ENCODE measurements at regions not wholly inside any gene's neighbourhood (a gene's known extent, or its start where the extent isn't known, plus 50 kb on each side); places are given as distances from the start of the nearest gene placed in this dataset.

DNA sequence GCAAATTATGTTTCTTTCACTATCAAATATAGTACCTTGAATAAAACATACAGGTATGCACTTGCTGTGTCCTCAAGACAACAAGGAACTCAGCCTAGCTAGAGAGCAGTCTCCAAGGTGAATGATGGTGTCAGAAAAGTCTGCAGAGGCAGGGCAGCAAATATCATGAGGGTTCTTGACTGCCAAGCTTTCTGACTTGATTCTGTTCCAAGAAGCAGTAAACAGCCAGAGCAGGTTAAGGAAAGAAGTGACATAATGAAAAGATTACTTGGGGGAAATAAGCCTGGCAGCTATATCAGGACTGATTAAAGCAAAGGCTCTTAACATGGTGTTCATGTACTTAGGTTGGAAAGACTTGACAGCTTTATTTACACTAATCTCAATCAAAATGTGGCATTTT, 192.2 kb upstream of the GADL1 start:
- Mint-ChIP-seq H3K27ac (ENCODE audit: unreplicated experiment) (no peak overlapping the region), H3K4me1 (ENCODE audit: low read depth, unreplicated experiment) (no peaks in the 10 kb centered on the region), H3K4me3 (ENCODE audit: unreplicated experiment) (no peak overlapping the region), H3K27me3 (ENCODE audit: insufficient read depth, unreplicated experiment) (no peaks in the 10 kb centered on the region), H3K9me3 (ENCODE audit: unreplicated experiment) (no peaks in the 10 kb centered on the region), H3K36me3 (ENCODE audit: insufficient read depth, unreplicated experiment) (peaks cover 6% of the 10 kb centered on the region)
- no TSS peak for BruUV-seq (replicated peaks)
- Histone ChIP-seq H3K4me3 (ENCODE audit: low read depth, low read length) (no peak overlapping the region), H3K27me3 (replicated peaks; ENCODE audit: control insufficient read depth, insufficient read depth, low read length) (no peaks in the 10 kb centered on the region), H3K9me3 (no peaks in the 10 kb centered on the region; the same call in 1 of the 2 replicates), H3K4me1 (no peaks in the 10 kb centered on the region), H3K36me3 (ENCODE audit: control insufficient read depth, insufficient read depth, low read length) (no peaks in the 10 kb centered on the region)
- ChIA-PET CTCF (no interaction called here), POLR2A (no interaction called here)
- intact Hi-C loops (cut with micrococcal nuclease; ENCODE audit: unreplicated experiment): no loop called here
- DNase-seq: no peak
- TF ChIP-seq, protein P1, sequence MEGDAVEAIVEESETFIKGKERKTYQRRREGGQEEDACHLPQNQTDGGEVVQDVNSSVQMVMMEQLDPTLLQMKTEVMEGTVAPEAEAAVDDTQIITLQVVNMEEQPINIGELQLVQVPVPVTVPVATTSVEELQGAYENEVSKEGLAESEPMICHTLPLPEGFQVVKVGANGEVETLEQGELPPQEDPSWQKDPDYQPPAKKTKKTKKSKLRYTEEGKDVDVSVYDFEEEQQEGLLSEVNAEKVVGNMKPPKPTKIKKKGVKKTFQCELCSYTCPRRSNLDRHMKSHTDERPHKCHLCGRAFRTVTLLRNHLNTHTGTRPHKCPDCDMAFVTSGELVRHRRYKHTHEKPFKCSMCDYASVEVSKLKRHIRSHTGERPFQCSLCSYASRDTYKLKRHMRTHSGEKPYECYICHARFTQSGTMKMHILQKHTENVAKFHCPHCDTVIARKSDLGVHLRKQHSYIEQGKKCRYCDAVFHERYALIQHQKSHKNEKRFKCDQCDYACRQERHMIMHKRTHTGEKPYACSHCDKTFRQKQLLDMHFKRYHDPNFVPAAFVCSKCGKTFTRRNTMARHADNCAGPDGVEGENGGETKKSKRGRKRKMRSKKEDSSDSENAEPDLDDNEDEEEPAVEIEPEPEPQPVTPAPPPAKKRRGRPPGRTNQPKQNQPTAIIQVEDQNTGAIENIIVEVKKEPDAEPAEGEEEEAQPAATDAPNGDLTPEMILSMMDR (IDR thresholded peaks at IDR 0.05; ENCODE audit: insufficient read depth in 1 of 2, low read depth in 1 of 2, low read length in 1 of 2, severe bottlenecking in 1 of 2, unreplicated experiment in 1 of 2): no peak

GRCh38 chr3:31091748-31092147, 197.3 kb upstream of the GADL1 start:
- no TSS peak for BruUV-seq (replicated peaks)
- no peak for DNase-seq
- Mint-ChIP-seq H3K4me3 (ENCODE audit: unreplicated experiment) (no peak overlapping the region), H3K9me3 (ENCODE audit: unreplicated experiment) (peaks cover 10% of the 10 kb centered on the region), H3K27ac (ENCODE audit: unreplicated experiment) (no peak overlapping the region), H3K4me1 (ENCODE audit: low read depth, unreplicated experiment) (peaks cover 31% of the 10 kb centered on the region), H3K36me3 (ENCODE audit: insufficient read depth, unreplicated experiment) (peaks cover 8% of the 10 kb centered on the region), H3K27me3 (ENCODE audit: insufficient read depth, unreplicated experiment) (no peaks in the 10 kb centered on the region)
- CTCF ChIA-PET: no interaction called here
- TF ChIP-seq, protein P1 (IDR thresholded peaks at IDR 0.05; ENCODE audit: insufficient read depth in 1 of 2, low read depth in 1 of 2, low read length in 1 of 2, severe bottlenecking in 1 of 2, unreplicated experiment in 1 of 2): no peak
- no peaks in the 10 kb centered on the region for H3K27me3 ChIP-seq (replicated peaks; ENCODE audit: control insufficient read depth, insufficient read depth, low read length)
- H3K4me1 ChIP-seq: peaks cover 34% of the 10 kb centered on the region
- no peaks in the 10 kb centered on the region for H3K36me3 ChIP-seq (ENCODE audit: control insufficient read depth, insufficient read depth, low read length)
- H3K4me3 ChIP-seq (ENCODE audit: low read depth, low read length): no peak overlapping the region
- intact Hi-C loops (cut with micrococcal nuclease; ENCODE audit: unreplicated experiment): loop anchor here (5.0 kb wide), 1 partner anchor 49 kb away; no protein-coding TSS in a partner anchor
- POLR2A ChIA-PET: no interaction called here
- no peaks in the 10 kb centered on the region for H3K9me3 ChIP-seq

DNA sequence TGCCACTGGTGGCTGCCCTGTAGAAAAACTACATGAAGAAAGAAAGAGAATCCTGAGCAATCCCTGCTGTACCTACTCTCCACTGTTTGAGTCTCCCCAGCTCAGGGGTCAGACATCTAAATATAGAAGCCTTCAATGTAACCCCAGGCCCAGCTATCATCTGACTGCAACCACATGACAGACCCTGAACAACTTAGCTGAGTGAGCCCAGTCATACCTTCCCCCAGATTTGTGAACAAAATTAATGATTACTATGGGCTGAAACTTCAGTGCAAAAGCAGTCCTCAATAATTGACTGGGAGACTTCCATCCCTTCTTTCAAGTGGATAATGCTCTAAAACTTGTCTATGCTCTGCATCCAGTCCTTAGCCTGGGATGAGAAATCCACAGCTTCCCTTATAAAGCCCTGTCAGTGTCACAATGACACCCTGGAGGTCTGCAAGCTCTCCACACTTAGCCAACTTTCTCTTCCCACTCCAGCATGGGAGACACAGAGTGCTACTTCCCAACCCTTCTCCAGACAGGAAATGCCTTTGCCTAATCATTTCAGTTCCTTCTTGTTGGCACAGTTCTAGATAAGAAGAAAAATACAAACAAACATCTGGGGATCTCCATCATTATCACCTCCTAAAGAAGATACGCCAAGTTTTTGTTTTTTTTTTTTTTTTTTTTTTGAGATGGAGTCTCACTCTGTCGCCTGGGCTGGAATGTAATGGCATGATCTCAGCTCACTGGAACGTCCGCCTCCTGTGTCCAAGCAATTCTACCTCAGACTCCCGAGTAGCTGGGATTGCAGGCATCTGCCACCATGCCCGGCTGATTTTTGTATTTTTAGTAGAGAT, 198.5 kb upstream of the GADL1 start:
- no TSS peak for BruUV-seq (replicated peaks)
- DNase-seq: no peak
- H3K4me1 Mint-ChIP-seq (ENCODE audit: low read depth, unreplicated experiment): peaks cover 31% of the 10 kb centered on the region
- ChIA-PET POLR2A (no interaction called here), CTCF (interaction anchor here (0.7 kb wide), 1 partner anchor 675 kb away, joined by 3 read pairs; no protein-coding TSS in a partner anchor)
- H3K27me3 Mint-ChIP-seq (ENCODE audit: insufficient read depth, unreplicated experiment): no peaks in the 10 kb centered on the region
- H3K9me3 Mint-ChIP-seq (ENCODE audit: unreplicated experiment): peaks cover 19% of the 10 kb centered on the region
- intact Hi-C loops (cut with micrococcal nuclease; ENCODE audit: unreplicated experiment): loop anchor here (5.0 kb wide), 1 partner anchor 51 kb away; no protein-coding TSS in a partner anchor
- Histone ChIP-seq H3K4me1 (peaks cover 34% of the 10 kb centered on the region), H3K9me3 (no peaks in the 10 kb centered on the region), H3K36me3 (ENCODE audit: control insufficient read depth, insufficient read depth, low read length) (no peaks in the 10 kb centered on the region), H3K4me3 (ENCODE audit: low read depth, low read length) (no peak overlapping the region), H3K27me3 (replicated peaks; ENCODE audit: control insufficient read depth, insufficient read depth, low read length) (no peaks in the 10 kb centered on the region)
- peaks cover 8% of the 10 kb centered on the region for H3K36me3 Mint-ChIP-seq (ENCODE audit: insufficient read depth, unreplicated experiment)
- H3K4me3 Mint-ChIP-seq (ENCODE audit: unreplicated experiment): peak overlapping the region; percentile 30
- peak overlapping the region; percentile 90 for H3K27ac Mint-ChIP-seq (ENCODE audit: unreplicated experiment)
- TF ChIP-seq, protein P1 (IDR thresholded peaks at IDR 0.05; ENCODE audit: insufficient read depth in 1 of 2, low read depth in 1 of 2, low read length in 1 of 2, severe bottlenecking in 1 of 2, unreplicated experiment in 1 of 2): no peak
